ENCODE measurements at regions not wholly inside any gene's neighbourhood (a gene's known extent, or its start where the extent isn't known, plus 50 kb on each side); places are given as distances from the start of the nearest gene placed in this dataset.

DNA sequence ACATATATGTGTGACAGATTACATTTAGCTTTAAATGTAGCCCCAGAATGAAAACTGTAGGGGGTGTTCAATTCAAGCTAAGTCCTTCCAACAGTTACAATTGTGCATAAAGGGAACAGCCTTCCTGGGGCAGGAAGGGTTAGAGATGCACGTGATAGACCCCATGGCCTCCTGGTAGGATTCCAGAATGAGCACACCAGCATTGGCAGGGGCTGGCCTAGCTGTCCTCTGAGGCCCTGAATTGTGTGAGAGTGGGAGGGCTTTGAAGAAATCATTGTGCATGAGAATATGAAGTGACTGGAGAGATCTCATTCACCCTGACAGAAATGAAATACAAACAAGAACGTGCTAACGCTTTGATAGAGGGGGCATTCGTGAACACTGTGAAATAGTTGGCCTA lies 663.8 kb upstream of the KLF4 start:
- TF ChIP-seq, protein P1, sequence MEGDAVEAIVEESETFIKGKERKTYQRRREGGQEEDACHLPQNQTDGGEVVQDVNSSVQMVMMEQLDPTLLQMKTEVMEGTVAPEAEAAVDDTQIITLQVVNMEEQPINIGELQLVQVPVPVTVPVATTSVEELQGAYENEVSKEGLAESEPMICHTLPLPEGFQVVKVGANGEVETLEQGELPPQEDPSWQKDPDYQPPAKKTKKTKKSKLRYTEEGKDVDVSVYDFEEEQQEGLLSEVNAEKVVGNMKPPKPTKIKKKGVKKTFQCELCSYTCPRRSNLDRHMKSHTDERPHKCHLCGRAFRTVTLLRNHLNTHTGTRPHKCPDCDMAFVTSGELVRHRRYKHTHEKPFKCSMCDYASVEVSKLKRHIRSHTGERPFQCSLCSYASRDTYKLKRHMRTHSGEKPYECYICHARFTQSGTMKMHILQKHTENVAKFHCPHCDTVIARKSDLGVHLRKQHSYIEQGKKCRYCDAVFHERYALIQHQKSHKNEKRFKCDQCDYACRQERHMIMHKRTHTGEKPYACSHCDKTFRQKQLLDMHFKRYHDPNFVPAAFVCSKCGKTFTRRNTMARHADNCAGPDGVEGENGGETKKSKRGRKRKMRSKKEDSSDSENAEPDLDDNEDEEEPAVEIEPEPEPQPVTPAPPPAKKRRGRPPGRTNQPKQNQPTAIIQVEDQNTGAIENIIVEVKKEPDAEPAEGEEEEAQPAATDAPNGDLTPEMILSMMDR (IDR thresholded peaks at IDR 0.05; ENCODE audit: low read depth, low read length, missing input control), result no peak
- TF ChIP-seq FOXA2 (IDR thresholded peaks at IDR 0.05) (no peak), SP1 (IDR thresholded peaks at IDR 0.05) (no peak), JUND (IDR thresholded peaks at IDR 0.05) (no peak), HNF4G (IDR thresholded peaks at IDR 0.05) (no peak)
- TF ChIP-seq, protein P2, sequence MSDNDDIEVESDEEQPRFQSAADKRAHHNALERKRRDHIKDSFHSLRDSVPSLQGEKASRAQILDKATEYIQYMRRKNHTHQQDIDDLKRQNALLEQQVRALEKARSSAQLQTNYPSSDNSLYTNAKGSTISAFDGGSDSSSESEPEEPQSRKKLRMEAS (IDR thresholded peaks at IDR 0.05), result no peak
